ENCODE measurements at regions not wholly inside any gene's neighbourhood (a gene's known extent, or its start where the extent isn't known, plus 50 kb on each side); places are given as distances from the start of the nearest gene placed in this dataset.

- Histone ChIP-seq H3K4me1 (ENCODE audit: control insufficient read depth, insufficient read depth, low read depth, low read length) (peaks cover 15% of the 10 kb centered on the region), H2BK15ac (ENCODE audit: low read depth, poor library complexity, severe bottlenecking) (no peak overlapping the region), H3K79me1 (replicated peaks; ENCODE audit: low read length, poor library complexity, severe bottlenecking) (no peaks in the 10 kb centered on the region), H4K8ac (ENCODE audit: low read length) (no peak overlapping the region), H3K14ac (ENCODE audit: low read length in 2 of 2) (no peak overlapping the region), H3K27ac (ENCODE audit: low read length, poor library complexity, severe bottlenecking) (no peak overlapping the region), H2BK5ac (ENCODE audit: low read depth, low read length, poor library complexity, severe bottlenecking) (no peak overlapping the region), H3K9me3 (ENCODE audit: control insufficient read depth, low read length) (no peaks in the 10 kb centered on the region), H3K4ac (ENCODE audit: low read depth in 1 of 2, low read length in 2 of 2) (no peak overlapping the region), H2AK5ac (ENCODE audit: low read length, severe bottlenecking) (no peak overlapping the region), H4K91ac (ENCODE audit: low read length) (no peak overlapping the region), H3K4me2 (ENCODE audit: low read length, poor library complexity, severe bottlenecking) (no peak overlapping the region), H3K36me3 (ENCODE audit: control insufficient read depth in 1 of 2, insufficient read depth in 2 of 2, low read depth in 1 of 2, low read length in 2 of 2) (no peaks in the 10 kb centered on the region), H3K23ac (ENCODE audit: low read length in 2 of 2) (no peak overlapping the region), H3K4me3 (ENCODE audit: insufficient read depth in 1 of 2, low read depth in 1 of 2, low read length in 2 of 2) (no peak overlapping the region), H3K9ac (ENCODE audit: low read length) (no peak overlapping the region), H2AFZ (ENCODE audit: low read depth, low read length) (no peak overlapping the region), H2BK120ac (ENCODE audit: low read depth, low read length) (no peak overlapping the region), H2BK12ac (ENCODE audit: low read length in 2 of 2) (no peak overlapping the region), H3K27me3 (ENCODE audit: control insufficient read depth in 1 of 2, insufficient read depth in 1 of 2, low read length in 2 of 2) (peaks cover 0 to 19% of the 10 kb centered on the region in 2 experiments), H3K18ac (ENCODE audit: low read depth in 1 of 2, low read length in 2 of 2) (no peak overlapping the region)
- WGBS = 43% methylated on average over 5 of the region's 9 CpGs
- peak; percentile 30 for DNase-seq
Observed at GRCh38 chr22:26848244-26848920, 191.0 kb downstream of the MIAT start.

GRCh38 chr22:26849575-26849974 lies 192.2 kb downstream of the MIAT start:
- H4K91ac ChIP-seq (ENCODE audit: low read length) = no peak overlapping the region
- WGBS = 91% methylated on average over 4 of the region's 4 CpGs
- no peak overlapping the region for H2AFZ ChIP-seq (ENCODE audit: low read depth, low read length)
- no peak overlapping the region for H2BK120ac ChIP-seq (ENCODE audit: low read depth, low read length)
- no peak overlapping the region for H4K8ac ChIP-seq (ENCODE audit: low read length)
- H3K9me3 ChIP-seq (ENCODE audit: control insufficient read depth, low read length) = no peaks in the 10 kb centered on the region
- H3K9ac ChIP-seq (ENCODE audit: low read length) = no peak overlapping the region
- H3K4me2 ChIP-seq (ENCODE audit: low read length, poor library complexity, severe bottlenecking) = no peak overlapping the region
- H2BK15ac ChIP-seq (ENCODE audit: low read depth, poor library complexity, severe bottlenecking) = no peak overlapping the region
- H3K4ac ChIP-seq (ENCODE audit: low read depth in 1 of 2, low read length in 2 of 2) = no peak overlapping the region
- no peak overlapping the region for H3K4me3 ChIP-seq (ENCODE audit: insufficient read depth in 1 of 2, low read depth in 1 of 2, low read length in 2 of 2)
- H3K18ac ChIP-seq (ENCODE audit: low read depth in 1 of 2, low read length in 2 of 2) = no peak overlapping the region
- H3K79me1 ChIP-seq (replicated peaks; ENCODE audit: low read length, poor library complexity, severe bottlenecking) = no peaks in the 10 kb centered on the region
- H3K23ac ChIP-seq (ENCODE audit: low read length in 2 of 2) = no peak overlapping the region
- H3K36me3 ChIP-seq (ENCODE audit: control insufficient read depth in 1 of 2, insufficient read depth in 2 of 2, low read depth in 1 of 2, low read length in 2 of 2) = no peaks in the 10 kb centered on the region
- peaks cover 15% of the 10 kb centered on the region for H3K4me1 ChIP-seq (ENCODE audit: control insufficient read depth, insufficient read depth, low read depth, low read length)
- no peak overlapping the region for H2BK5ac ChIP-seq (ENCODE audit: low read depth, low read length, poor library complexity, severe bottlenecking)
- no peak overlapping the region for H2AK5ac ChIP-seq (ENCODE audit: low read length, severe bottlenecking)
- peaks cover 8 to 27% of the 10 kb centered on the region in 2 experiments for H3K27me3 ChIP-seq (ENCODE audit: control insufficient read depth in 1 of 2, insufficient read depth in 1 of 2, low read length in 2 of 2)
- no peak overlapping the region for H2BK12ac ChIP-seq (ENCODE audit: low read length in 2 of 2)
- no peak overlapping the region for H3K14ac ChIP-seq (ENCODE audit: low read length in 2 of 2)
- no peak for DNase-seq
- H3K27ac ChIP-seq (ENCODE audit: low read length, poor library complexity, severe bottlenecking) = no peak overlapping the region

GRCh38 chr22:26851125-26851524 lies 193.7 kb downstream of the MIAT start:
- Histone ChIP-seq H2AK5ac (ENCODE audit: low read length, severe bottlenecking) (no peak overlapping the region), H2BK12ac (ENCODE audit: low read length in 2 of 2) (no peak overlapping the region), H2AFZ (ENCODE audit: low read depth, low read length) (no peak overlapping the region), H3K14ac (ENCODE audit: low read length in 2 of 2) (no peak overlapping the region), H3K18ac (ENCODE audit: low read depth in 1 of 2, low read length in 2 of 2) (no peak overlapping the region), H3K79me1 (replicated peaks; ENCODE audit: low read length, poor library complexity, severe bottlenecking) (no peaks in the 10 kb centered on the region), H3K4me3 (ENCODE audit: insufficient read depth in 1 of 2, low read depth in 1 of 2, low read length in 2 of 2) (no peak overlapping the region), H3K4me1 (ENCODE audit: control insufficient read depth, insufficient read depth, low read depth, low read length) (peaks cover 7% of the 10 kb centered on the region), H2BK5ac (ENCODE audit: low read depth, low read length, poor library complexity, severe bottlenecking) (no peak overlapping the region), H3K9ac (ENCODE audit: low read length) (no peak overlapping the region), H3K23ac (ENCODE audit: low read length in 2 of 2) (no peak overlapping the region), H2BK120ac (ENCODE audit: low read depth, low read length) (no peak overlapping the region), H2BK15ac (ENCODE audit: low read depth, poor library complexity, severe bottlenecking) (no peak overlapping the region), H3K4ac (ENCODE audit: low read depth in 1 of 2, low read length in 2 of 2) (no peak overlapping the region), H3K9me3 (ENCODE audit: control insufficient read depth, low read length) (no peaks in the 10 kb centered on the region), H3K36me3 (ENCODE audit: control insufficient read depth in 1 of 2, insufficient read depth in 2 of 2, low read depth in 1 of 2, low read length in 2 of 2) (no peaks in the 10 kb centered on the region), H4K8ac (ENCODE audit: low read length) (no peak overlapping the region), H3K27ac (ENCODE audit: low read length, poor library complexity, severe bottlenecking) (no peak overlapping the region), H3K4me2 (ENCODE audit: low read length, poor library complexity, severe bottlenecking) (no peak overlapping the region), H3K27me3 (ENCODE audit: control insufficient read depth in 1 of 2, insufficient read depth in 1 of 2, low read length in 2 of 2) (peaks cover 14 to 27% of the 10 kb centered on the region in 2 experiments), H4K91ac (ENCODE audit: low read length) (no peak overlapping the region)
- no peak for DNase-seq
- WGBS = 75% methylated on average over 1 of the region's 1 CpG

GRCh38 chr22:26852176-26852575 lies 194.8 kb downstream of the MIAT start:
- Histone ChIP-seq H3K4me3 (ENCODE audit: insufficient read depth in 1 of 2, low read depth in 1 of 2, low read length in 2 of 2) (no peak overlapping the region), H3K4ac (ENCODE audit: low read depth in 1 of 2, low read length in 2 of 2) (no peak overlapping the region), H3K79me1 (replicated peaks; ENCODE audit: low read length, poor library complexity, severe bottlenecking) (no peaks in the 10 kb centered on the region), H4K91ac (ENCODE audit: low read length) (no peak overlapping the region), H3K23ac (ENCODE audit: low read length in 2 of 2) (no peak overlapping the region), H3K18ac (ENCODE audit: low read depth in 1 of 2, low read length in 2 of 2) (no peak overlapping the region), H3K36me3 (ENCODE audit: control insufficient read depth in 1 of 2, insufficient read depth in 2 of 2, low read depth in 1 of 2, low read length in 2 of 2) (no peaks in the 10 kb centered on the region), H2AFZ (ENCODE audit: low read depth, low read length) (no peak overlapping the region), H3K27me3 (ENCODE audit: control insufficient read depth in 1 of 2, insufficient read depth in 1 of 2, low read length in 2 of 2) (peaks cover 24 to 32% of the 10 kb centered on the region in 2 experiments), H3K27ac (ENCODE audit: low read length, poor library complexity, severe bottlenecking) (no peak overlapping the region), H2BK5ac (ENCODE audit: low read depth, low read length, poor library complexity, severe bottlenecking) (no peak overlapping the region), H3K4me2 (ENCODE audit: low read length, poor library complexity, severe bottlenecking) (no peak overlapping the region), H2AK5ac (ENCODE audit: low read length, severe bottlenecking) (no peak overlapping the region), H2BK12ac (ENCODE audit: low read length in 2 of 2) (no peak overlapping the region), H2BK15ac (ENCODE audit: low read depth, poor library complexity, severe bottlenecking) (no peak overlapping the region), H4K8ac (ENCODE audit: low read length) (no peak overlapping the region), H3K14ac (ENCODE audit: low read length in 2 of 2) (no peak overlapping the region), H3K9me3 (ENCODE audit: control insufficient read depth, low read length) (no peaks in the 10 kb centered on the region), H2BK120ac (ENCODE audit: low read depth, low read length) (no peak overlapping the region), H3K9ac (ENCODE audit: low read length) (no peak overlapping the region), H3K4me1 (ENCODE audit: control insufficient read depth, insufficient read depth, low read depth, low read length) (peaks cover 7% of the 10 kb centered on the region)
- no peak for DNase-seq
- 16% methylated on average over 6 of the region's 6 CpGs for WGBS
